DMS79 treated with DMSO at 0.1 percent for 48 hours (cell line): ENCODE measurements at regions not wholly inside any gene's neighbourhood (a gene's known extent, or its start where the extent isn't known, plus 50 kb on each side); places are given as distances from the start of the nearest gene placed in this dataset.
"Not testable (repeated sequence)": the region's sequence is repeated elsewhere in the genome, so short reads cannot be mapped to it uniquely, and the experiment has no call there.

Experiments
- DNase-seq: peaks from one replicate; lab custom pipeline; 2025; lab: John Stamatoyannopoulos, UW

DNA sequence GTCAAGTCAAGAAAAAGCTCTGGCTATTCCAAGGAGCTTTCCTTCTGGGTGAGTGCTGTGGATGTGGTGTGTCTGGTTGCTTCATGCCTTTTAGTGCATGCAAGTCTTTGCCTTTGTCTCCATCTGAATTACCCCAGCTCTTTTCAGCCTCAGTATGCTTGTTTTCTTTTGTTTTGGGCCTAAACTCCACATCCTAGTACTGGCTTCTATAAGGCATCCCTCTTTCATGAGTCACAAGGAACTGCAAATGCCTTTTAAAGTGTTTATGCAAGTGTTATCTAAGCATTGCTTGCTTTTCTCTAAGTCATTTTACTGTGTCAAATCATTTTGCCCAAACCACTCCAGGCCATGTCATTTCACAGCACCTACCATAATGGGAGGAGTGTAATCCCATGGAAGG lies 132.1 kb downstream of the PLCE1 start:
- DNase-seq, result no peak

DNA sequence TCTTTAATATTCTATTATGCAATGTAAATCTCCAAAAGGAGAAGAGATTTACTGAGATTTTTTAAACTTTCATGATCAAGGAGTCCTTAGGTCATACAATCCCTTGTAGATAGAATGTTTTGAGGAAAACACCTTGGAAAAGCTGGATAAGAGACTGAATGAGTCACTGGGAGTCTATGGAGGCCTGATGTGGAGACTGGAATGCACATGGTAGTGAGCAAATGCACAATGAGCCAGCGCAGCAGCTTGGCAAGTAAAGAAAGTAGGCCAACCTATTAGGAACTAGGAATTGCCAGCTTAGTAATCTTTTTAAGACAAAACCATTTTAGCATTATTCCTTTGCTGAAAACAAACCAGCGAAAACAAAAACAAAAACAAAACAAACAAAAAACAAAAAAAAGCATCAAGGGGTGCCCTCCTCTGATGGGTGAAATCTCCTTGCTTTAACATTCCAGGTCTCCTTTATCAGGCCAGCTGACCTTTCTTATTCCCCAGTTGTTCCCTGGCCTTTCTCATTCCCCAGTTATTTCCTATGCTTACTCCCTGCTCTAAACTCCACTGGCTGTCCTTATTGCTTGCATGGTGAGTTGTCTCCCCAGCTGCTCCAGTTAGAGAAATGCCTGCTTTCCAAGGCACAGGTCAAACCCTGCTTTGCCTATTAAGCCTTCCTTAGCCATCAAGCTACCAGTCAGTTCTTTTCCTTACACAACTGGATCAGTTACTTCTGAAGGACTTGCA lies 135.8 kb downstream of the PLCE1 start:
- DNase-seq, result no peak

DNA sequence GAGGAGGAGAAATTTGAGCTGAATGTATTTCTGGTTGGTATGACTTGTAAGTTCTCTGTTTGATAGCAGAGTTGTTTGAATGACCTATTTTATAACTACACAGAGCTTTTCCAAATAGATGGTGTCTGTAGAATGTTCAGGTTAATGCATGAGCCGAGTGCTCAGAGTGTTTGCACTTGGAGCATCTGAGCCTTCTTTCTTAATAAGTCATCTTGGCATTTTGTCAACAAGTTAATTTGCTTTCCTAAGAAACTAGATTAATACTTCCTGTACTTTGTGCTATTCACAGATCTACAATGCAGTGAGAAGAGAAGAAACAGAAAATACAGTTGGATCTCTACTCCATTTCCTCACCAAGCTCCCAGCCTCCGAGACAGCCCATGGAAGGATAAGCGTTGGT lies 138.2 kb downstream of the PLCE1 start:
- no peak for DNase-seq

DNA sequence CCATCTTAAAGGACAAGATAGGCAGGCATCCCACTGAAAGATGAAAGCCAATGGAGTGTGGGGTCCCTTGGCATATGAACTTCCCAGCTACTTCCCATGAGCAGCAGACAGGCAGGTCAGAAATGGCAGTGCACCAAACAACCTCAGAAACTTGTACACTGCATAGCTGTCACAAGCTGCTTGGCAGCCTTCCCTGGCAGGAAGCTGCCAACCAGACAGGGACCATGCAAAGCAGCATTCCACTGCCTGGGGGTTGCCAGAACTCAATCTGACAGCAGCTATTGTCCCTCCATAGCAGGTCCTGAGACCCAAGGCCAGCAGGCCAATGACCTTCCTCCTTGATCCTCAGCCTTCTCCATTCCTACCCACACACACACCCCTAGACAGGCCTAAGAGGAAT lies 139.5 kb downstream of the PLCE1 start:
- no peak for DNase-seq

DNA sequence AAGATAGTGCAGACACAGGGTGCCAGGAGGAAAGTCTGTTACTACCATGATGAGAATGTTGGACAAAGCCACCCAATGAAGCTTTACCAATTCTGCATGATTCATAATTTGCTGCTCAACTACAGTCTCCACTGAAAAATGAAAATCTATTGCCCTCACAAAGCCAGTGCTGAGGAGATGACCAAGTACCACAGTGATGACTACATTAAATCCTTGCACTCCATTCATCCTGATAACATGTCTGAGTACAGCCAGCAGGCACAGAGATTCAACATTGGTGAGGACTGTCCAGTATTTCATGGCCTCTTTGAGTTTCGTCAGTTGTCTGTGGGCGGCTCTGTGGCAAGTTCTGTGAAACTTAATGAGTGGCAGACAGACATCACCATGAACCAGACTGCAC lies 144.0 kb downstream of the PLCE1 start:
- no peak for DNase-seq

DNA sequence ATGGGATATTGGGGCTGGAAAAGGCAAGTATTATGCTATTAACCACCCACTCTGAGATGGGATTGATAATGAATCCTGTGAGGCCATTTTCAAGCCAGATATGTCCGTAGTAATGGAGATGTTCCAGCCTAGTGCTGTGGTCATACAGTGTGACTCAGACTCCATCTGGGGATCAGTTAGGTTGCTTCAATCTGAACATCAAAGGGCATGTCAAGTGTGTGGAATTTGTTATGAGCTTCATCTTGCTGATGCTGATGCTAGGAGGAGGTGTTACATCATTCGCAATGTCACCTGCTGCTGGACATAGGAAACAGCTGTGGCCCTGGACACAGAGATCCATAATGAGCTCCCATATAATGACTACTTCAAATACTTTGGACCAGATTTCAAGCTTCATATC lies 144.7 kb downstream of the PLCE1 start:
- no peak for DNase-seq

DNA sequence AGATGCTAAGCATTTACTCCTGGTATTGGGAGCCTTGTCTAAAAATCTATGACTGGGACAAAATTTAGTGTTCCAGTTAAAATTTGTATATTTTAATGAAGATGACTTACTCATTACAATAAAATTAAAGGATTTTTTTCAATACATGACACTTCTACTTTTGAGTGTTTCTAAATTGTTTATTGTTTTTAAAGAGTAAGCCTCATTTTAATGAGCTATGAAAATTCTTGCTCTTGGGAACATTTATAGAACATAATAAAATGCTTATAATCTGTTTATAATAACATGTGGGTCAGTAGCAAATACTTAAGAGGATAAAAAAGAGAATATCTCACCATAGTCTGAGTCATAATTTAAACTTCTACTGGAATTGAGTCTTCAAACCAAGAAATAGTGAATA lies 149.5 kb downstream of the PLCE1 start:
- no peak for DNase-seq

DNA sequence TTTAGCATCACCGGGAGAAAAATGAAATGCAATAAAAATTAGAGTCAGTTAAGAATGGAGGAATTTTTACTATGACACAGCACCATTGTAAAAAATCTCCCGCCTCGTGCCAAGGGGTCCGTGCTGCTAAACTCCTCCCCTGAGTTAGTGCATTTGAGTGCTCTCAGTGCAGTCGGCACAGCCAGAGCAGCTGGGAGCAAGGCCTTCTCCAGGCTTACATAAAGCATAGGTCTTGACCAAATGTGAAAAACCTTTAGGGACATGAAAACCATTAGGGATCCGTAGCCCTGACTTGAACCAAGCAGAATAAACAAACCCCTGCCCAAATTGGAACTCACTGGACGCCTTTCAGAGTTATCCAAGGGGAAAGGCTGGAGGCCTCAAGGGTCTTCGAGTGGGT lies 152.6 kb downstream of the PLCE1 start:
- DNase-seq, result no peak

DNA sequence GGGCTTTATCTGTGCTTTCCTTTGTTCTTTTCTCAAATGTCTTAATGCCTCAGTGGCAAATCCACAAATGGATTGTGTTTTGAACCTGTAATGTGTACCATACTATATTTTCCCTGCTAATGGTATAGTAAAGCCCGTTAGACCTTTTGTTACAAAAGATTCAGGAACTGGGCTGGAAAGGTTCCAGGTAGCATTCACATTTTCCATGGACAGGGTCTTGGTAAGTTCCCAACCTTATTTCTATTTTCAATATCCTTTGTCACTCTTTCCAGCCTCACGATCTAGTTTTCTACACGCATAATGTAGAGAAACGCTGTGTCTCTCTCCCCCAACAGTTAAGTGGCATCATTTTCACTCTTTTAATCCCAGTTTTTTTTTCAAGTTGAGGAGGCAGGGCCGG lies 153.0 kb downstream of the PLCE1 start:
- DNase-seq, result no peak

DNA sequence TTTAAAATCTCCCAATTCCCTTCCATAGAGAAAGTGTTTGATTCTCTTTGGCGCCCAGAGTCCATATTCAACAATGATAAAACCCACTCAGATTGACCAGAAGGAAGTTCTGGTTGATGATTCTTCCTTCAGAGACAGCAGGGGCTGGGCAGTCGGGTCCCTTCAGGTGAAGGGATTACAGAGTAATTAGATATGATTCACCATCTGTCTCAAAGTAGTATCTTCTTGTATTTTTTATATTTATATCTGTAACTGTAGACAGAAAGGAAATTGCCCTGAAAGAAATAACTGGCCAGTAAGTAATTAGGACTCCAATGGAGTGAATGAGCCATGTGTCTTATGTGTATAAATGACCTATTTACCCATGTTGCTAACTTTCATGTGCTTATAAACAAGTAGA lies 156.0 kb downstream of the PLCE1 start:
- DNase-seq, result no peak

DNA sequence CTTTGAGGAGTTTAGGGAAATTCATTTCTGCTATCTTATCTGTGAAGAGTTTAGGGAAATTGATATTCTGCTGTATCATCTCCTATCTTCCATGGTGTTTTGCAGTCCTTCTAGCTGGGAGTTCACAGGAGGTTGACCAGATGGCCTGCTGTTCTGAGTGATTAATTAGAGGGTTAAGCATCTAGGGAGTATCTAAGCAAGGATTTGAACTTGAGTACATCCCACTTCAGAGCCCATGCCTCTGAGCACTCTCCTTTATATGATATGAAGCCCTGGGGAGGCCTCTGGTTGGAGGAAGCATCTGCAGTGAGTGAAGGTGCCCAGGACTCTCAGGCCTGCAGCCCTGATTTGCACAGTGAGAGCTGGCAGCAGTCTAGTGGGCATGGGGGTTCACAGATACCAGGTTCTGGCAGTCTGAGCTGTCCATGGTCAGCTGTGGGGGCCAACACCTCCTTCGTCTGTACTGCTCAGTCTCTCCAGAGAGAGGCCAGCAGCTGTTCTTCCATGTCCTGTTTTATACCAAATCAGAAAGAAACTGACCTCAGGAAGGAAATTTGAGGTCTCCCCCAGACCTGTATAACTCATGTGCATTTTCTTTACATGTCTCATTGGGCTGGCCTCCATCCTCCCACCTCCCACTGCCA lies 156.9 kb downstream of the PLCE1 start:
- no peak for DNase-seq

DNA sequence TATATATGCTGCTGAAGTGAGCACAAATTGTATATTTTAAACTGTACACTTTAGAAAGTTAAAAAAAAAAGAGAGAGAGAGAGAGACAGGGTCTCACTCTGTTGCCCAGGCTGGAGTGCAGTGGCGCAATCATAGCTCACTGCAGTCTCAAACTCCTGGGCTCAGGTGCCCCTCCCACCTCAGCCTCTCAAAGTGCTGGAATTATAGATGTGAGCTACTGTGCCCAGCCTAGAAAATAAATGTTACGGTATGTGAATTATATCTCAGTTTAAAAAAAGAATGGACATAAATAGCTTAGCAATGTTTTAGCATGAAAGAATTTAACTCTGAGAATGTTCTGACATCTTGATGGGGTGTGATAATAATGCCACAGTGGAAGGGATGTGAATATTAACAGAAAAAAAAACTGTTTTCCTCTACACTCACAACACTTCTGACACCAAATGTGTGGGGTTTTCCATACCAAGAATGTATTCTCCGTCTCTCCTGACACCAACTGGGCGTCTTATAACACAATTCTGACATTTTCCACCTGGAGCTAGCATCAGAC lies 162.1 kb downstream of the PLCE1 start:
- DNase-seq, result no peak

DNA sequence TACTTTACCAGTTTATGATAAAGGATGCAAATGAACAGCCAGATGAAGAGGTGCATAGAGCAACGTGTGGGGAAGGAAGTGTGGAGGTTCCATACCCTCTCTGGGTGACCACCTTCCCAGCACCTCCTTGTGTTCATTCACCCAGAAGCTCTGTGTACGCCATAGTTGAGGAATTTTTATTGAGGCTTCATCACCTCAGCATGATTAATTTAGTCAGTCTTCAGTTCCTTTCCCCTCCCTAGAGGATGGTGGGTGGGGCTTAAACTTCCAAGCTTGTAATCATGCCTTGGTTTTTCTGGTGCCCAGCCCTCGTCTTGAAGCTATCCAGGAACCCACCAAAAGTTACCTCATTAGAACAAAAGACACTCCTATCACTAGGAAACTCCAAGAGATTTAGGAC lies 162.7 kb downstream of the PLCE1 start:
- no peak for DNase-seq

DNA sequence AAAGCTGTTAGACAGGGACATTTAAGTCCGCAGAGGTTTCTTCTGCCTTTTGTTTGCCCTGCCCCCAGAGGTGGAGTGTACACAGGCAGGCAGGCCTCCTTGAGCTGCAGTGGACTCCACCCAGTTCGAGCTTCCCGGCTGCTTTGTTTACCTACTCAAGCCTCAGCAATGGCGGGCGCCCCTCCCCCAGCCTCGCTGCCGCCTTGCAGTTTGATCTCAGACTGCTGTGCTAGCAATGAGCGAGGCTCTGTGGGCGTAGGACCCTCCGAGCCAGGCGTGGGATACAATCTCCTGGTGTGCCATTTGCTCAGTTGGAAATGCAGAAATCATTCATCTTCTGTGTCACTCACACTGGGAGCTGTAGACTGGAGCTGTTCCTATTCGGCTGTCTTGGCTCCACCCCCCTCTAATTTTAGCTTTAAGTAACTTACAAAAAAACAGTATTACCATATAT lies 171.5 kb downstream of the PLCE1 start:
- not testable (repeated sequence) for DNase-seq

DNA sequence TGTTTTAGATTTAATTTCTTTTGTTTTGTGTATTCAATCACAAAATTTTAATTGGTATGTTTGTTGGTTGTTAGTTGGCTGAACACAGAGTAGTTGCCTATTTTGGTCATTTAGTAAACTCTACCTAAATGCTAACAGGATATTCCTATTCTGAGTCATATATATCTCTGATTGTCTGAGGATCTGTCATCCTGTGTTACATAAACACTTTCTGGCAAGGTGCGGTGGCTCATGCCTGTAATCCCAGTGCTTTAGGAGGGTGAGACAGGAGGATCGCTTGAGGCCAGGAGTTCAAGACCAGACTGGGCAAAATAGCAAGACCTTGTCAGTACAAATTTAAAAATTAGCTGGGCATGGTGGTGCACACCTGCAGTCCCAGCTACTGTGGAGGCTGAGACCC lies 178.6 kb downstream of the PLCE1 start:
- DNase-seq, result no peak

DNA sequence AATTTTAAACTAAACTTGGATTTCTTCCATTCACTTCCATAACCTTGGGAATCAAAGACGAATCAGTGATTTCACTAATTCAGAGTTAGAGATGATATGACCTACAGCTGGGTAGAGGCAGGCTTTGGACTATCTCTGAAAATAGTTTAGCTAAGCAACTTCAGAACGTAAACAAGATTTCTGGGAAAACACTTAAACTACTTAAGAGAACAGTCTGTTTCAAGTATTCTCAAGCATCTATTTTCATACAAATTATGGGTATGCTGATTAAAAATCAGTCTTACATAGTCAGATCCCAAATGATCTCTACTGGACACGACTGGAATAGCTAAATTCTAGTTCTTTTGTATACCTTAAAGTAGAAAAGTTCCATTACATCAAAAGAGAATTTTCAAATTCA lies 179.9 kb downstream of the PLCE1 start:
- DNase-seq, result no peak

DNA sequence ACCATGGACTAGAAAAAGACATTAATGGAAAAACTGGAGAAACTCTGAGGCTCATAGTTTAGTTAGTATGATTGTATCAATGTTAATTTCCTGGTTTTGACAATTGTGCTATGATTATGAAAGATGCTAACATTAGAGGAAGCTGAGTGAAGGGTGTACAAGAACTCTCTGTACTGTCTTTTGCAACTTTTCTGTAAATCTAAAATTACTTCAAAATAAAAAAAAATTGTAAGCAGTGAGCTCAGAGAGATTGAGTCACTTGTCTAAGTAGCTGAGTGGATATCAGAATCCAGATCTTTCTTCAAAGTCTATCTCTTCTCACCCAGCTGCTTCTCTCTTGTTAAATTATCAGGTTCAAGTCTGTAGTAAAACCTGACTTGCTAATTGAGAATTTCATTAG lies 181.1 kb downstream of the PLCE1 start:
- no peak for DNase-seq

DNA sequence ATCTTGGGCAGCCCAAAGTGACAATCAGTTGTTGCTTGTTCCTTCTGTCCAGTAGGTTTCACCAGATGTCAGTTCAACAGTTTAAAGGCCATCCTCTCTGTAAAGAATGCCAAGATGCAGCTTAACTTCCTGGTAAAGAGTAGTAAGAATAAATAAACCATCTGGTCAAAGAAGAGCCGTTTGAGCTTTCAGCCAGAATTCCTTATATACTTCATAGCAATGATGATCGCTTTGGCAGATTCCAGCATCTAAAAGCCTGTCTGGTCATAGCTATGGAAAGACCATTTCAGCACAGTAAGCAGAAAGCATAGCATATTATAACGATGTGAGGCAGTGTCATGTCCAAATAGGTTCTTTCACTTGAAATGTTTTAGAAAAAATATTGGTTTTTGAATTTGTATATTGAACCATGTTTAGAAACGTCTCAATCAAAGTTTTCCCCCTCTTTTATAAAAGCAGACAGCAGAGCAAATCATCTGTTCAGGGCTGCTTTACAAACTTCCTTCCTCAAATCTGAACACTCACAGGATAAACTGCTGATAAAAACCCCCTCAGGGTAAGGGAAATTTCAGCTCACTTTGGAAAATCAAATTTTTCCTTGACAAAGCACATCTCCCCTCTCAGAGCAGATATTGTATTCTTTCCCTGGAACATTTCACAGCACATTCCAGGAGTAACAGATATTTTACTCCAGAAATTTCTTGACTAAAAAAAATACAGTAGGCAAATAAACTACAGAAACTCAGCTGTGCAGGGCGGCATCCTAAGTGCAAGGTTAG lies 184.1 kb downstream of the NOC3L start:
- no peak for DNase-seq

DNA sequence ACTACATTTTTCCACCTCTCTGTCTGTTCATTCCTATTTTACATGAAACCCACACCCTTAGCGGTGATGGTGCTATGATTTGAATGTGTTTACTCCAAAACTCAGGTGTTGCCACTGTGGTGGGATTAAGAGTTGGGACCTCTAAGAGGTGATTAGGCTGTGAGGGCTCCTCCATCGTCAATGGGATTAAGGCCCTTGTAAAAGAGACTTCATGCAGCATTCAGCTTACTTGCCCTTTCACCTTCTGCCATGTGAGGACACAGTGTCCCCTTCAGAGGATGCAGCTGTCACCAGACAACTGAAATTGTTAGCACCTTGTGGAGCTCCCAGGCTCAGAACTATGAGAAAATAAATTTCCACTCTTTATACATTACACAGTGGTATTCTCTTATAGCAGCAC lies 182.2 kb downstream of the NOC3L start:
- no peak for DNase-seq

DNA sequence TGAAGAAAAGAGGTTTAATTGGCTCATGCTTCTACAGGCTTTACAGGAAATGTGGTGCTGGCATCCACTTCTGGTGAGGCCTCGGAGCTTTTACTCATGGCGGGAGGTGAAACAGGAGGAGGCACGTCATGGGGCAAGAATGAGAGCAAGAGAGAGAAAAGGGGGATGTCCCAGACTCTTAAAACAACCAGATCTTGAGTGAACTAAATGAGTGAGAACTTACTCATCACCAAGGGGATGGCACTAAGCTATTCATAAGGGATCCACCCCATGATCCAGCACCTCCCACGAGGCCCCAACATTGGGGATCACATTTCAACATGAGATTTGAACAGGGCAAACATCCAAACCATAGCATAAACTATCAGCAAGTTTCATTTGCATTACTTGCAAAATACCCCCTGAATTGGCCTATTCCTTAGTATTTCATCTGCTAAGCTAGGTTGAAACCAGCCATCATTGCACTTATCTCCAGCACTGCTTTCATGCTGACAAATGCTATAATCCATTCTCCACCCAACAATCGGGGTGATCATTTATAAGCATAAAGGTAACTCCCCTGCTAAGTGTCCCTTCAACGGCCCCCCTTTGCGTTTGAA lies 179.0 kb downstream of the NOC3L start:
- DNase-seq, result no peak

DNA sequence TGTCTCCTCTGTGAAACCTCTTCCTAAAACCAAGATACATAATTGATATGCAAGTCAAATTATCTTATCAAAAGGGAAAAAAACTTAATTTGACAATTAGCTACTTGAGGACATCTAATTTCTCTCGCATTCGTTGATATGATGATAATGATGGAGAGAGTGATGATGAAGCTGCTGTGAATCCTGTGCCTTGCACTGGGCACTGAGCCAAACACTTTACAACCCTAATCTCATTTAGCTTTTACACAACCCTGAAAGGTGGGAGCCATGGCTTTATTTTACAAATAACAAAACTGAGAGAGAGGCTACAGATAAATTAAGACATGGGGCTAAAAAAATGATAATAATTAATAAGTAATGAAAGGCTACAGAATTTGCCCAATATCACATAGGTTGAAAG lies 176.0 kb downstream of the NOC3L start:
- no peak for DNase-seq

DNA sequence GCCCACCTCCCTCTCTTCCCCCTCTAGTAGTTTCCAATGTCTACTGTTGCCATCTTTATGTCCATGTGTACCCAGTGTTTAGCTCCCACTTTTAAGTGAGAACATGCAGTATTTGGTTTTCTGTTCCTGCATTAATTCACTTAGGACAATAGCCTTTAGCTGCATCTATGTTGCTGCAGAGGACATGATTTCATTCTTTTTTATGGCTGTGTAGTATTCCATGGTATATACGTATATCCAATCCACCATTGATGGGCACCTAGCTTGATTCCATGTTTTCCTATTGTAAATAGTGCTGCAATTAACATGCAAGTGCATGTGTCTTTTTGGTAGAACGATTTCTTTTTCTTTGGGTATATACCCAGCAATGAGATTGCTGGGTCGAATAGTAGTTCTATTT lies 170.4 kb downstream of the NOC3L start:
- no peak for DNase-seq

DNA sequence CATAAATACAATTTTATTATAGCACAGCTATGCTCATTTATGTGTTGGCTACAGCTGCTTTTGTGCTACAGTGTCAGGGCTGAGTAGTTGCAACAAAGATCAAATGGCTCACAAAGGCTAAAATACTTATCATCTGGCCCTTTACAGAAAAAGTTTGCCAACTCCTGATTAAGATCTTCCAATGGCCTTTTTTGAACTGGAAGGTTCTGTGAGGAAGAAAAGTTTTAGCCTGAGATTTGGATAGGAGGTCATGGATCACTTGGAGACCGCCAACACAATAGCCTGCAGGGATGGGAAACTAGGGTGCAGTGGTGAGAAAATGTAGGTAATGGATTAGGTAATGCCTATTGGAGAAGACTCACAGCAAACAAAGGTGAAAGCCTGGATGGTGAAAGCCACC lies 169.8 kb downstream of the NOC3L start:
- no peak for DNase-seq
